Activated CD4-positive, CD25-positive, alpha-beta regulatory T cell treated with anti-CD3 and anti-CD28 coated beads, Interleukin-2, amount 50 U/mL, for 72 hours (primary cell): ENCODE measurements at regions not wholly inside any gene's neighbourhood (a gene's known extent, or its start where the extent isn't known, plus 50 kb on each side); places are given as distances from the start of the nearest gene placed in this dataset.

ENCODE experiments used
- DNase-seq: peaks from one replicate; pipeline ENCODE4 v3.0.0; 2021

DNA sequence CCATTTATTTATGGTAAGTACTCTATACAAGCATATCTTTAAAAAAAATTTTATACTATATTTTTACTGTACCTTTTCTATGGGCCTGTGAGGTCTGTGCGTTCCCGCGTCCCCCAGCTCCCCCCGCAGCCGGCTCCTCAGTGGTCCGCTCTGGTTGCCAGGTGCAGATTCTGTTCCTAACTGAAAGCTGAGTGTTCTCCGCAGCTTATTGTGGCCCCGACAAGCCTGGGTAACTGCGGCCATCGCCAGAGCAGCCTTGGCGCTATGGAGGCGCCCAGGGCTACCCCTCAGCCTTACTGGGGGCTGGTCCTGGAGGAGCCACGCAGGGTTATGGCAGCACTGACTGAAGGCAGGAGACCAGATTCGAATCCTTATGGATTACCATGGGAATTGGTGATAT lies 896.8 kb downstream of the PCDH17 start:
- no peak for DNase-seq

DNA sequence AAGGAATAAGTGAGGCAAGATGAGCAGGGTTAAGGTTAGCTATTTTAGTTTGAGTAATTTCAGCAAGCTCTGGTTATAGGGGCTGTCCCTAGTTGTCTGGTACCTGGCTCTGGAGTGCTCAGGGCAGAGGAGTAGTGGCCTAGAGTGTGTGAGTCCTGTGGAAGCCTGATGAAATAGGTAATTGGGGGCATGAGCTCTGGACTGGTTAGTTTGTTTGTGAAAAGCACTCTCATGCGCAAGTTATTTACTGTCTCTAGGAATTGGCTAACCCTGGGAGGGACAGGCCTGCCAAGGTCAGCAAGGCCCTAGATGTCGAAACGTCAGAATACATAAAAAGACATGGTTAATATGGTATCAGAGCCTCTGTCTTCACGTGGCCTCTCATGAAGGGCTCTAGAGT lies 900.1 kb downstream of the PCDH17 start:
- no peak for DNase-seq

DNA sequence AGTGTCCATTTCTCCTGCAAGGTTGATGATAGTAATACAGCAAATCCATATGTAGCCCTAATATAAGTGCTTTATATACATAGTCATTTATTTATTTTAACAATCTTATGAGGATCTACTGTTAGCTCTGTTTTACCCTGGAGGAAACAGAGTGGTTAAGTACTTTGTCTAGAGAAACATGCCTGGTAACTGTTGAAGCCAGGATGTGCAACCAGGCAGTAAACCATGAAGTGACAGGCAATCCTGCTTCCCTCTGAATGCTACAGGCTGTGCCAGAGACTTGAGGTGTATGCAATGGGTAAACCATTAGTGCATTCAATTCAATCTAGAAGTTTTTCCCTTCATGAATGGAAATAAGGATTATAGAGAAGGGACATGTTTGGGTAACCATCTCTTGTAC lies 911.0 kb downstream of the PCDH17 start:
- no peak for DNase-seq

DNA sequence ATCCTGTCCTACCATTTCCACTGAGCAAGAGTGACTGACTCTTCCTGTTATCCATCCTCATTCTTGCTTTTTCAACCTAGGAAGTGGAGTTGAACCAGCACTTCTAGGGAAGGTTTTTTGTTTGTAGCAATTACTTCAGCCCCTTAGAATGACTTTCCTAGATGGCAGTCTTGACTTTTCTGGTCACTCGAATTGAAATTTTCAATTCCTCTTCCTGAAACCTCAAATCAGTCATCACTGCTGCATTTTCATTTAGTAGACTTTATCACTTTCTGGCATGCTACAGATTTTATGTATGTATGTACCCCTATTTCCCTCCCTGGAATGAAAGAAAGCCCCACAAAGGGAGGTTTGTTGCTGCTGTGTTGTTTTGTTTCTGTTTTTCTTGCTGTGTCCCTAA lies 915.9 kb downstream of the PCDH17 start:
- no peak for DNase-seq

DNA sequence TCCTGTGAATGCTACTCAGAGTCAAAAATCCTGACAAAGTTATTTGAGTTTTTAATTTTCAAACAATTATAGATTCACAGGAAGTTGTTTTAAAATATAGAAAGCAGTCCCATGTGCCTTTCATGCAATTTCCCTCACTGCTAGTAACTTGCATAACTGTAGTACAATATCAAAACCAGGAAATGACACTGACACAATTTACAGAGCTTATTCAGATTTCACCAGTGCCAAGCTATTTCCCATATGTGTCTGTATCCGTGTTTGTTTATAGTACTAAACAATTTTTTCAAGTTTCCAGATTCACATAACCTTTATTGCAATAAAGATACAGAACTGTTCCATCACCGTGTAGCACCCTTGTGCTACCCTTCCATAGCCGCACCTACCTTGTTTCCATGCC lies 934.6 kb downstream of the PCDH17 start:
- DNase-seq: no peak

DNA sequence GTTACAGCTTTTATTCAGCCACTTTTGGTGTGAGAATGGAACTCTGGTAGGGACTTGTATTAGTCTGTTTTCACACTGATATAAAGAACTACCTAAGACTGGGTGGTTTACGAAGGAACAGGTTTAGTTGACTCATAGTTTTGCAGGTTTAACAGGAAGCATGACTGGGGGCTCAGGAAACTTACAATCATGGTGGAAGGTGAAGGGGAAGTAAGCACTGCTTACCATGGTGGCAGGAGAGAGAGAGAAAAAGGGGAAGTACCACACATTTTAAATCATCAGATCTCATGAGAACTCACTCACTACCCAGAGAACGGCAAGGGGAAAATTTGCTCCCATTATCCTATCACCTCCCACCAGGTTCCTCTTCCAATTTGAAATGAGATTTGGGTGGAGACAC lies 942.2 kb downstream of the PCDH17 start:
- no peak for DNase-seq

DNA sequence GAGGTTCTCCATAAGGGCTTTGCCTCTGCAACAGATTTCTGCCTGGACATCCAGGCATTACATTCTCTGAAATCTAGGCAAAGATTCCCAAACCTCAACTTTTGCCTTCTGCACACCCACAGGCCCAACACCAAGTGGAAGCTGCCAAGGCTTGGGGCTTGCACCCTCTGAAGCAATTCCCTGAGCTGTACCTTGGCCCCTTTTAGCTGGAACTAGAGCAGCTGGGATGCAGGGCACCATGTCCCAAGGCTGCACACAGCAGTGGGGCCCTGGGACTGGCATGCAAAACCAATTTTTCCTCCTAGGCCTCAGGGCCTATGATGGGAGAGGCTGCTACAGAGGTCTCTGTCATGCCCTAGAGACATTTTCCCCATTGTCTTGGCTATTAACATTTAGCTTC lies 943.2 kb downstream of the PCDH17 start:
- DNase-seq: no peak

DNA sequence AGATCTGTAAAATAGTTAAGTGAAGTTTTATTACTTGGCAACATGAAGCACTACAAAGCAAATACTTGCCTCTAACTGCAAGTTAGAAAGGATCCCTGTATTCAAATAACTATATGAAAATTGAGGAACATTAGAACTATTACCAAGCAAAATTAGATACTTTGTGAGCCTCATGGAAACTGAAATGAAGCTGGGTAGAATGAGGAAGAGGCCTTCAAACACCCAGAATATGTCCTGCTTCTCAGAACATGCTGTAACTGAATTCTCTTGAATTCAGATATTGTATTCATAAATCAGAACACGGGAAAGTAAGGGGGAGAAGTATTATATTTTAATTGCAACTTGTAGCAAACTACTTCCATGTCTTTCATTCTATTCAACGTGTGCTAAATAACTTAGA lies 947.9 kb downstream of the PCDH17 start:
- DNase-seq: no peak

DNA sequence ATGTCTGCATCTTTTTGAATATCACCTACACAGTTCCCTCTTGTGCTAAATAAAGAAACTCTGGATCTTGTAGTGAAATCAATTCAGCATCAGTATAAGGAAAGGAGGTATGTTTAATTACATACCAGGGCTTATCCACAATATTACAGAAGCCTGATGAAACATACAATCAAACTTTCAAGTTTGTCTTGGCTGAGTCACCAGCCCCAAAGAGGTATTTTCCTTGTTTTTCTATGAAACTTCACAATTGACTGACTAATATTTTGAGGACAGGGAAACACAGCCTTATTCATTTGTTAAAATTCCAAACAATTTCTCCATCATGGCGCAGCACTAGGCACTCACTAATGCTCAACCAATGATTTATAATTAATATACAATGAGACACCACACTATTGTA lies 952.4 kb downstream of the PCDH17 start:
- no peak for DNase-seq

DNA sequence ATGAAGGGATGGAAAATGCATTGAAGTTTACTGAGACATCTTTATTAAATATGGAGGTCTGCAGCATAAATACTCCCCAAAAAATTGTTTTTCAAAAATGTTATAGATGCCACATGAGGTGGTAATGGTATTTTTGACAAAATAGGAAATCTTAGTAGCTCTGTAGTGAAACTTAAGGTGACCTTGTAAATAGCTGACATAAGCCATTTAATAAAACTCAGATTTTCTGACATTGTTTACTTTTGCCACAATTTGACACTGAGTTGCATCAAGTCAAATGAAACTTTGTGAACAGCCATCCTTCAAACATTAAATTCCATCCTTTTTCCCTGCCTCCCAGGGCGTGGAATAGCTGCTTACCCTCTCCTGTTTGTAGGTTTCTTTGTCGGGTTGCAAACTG lies 953.1 kb downstream of the PCDH17 start:
- no peak for DNase-seq

DNA sequence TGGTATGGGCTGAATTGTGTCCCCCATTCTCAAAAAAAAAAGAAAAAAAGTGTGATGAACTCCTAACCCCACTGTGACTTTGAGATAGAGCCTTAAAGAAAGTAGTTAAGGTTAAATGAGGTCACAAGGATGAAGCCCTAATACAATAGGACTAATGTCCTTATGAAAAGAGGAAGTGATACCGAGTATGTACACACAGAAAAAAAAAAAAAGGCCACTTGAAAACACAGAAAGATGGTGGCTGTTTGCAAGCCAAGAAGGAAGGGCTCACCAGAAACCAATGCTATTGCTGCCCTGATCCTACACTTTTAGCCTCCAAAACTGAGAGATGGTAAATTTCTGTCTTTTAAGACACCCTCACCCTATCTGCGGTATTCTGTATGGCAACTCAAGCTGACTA lies 955.6 kb downstream of the PCDH17 start:
- no peak for DNase-seq

DNA sequence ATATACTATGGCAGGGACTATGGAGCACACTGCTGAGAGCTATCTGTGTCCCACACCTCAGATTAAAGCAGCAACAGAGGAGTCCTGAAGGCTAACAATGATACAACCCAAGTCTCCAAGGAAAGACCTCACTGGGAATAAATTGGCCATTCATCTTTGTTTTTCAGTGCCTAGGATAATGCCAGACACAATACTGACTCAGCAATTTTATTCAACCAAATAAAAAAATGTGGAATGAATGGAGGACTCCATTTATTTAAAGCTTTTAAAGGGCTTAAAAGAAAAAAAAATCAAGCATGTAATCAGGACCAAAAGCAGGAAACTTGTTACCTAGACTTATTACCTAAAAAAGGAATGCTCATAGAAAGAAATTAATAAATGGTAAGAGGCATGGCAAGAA lies 960.5 kb downstream of the PCDH17 start:
- DNase-seq: no peak

DNA sequence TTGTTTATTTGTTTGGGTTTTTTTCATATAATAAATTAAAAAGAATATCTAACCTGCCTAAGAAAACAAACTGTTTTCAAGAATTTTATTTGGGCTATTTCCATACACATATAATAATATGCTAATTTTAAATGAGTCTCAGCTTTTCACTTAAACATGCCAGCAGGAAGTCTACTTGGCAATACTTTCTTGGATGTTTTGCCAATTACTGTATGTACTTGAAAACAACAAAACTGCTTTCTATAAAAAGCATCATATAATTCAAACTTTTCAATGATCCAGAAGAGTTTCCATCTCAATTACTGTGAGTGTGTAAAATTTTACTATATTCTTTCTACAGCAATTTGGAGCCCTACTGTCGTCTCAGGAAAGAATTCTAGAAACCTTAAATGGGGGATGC lies 961.2 kb downstream of the PCDH17 start:
- no peak for DNase-seq

DNA sequence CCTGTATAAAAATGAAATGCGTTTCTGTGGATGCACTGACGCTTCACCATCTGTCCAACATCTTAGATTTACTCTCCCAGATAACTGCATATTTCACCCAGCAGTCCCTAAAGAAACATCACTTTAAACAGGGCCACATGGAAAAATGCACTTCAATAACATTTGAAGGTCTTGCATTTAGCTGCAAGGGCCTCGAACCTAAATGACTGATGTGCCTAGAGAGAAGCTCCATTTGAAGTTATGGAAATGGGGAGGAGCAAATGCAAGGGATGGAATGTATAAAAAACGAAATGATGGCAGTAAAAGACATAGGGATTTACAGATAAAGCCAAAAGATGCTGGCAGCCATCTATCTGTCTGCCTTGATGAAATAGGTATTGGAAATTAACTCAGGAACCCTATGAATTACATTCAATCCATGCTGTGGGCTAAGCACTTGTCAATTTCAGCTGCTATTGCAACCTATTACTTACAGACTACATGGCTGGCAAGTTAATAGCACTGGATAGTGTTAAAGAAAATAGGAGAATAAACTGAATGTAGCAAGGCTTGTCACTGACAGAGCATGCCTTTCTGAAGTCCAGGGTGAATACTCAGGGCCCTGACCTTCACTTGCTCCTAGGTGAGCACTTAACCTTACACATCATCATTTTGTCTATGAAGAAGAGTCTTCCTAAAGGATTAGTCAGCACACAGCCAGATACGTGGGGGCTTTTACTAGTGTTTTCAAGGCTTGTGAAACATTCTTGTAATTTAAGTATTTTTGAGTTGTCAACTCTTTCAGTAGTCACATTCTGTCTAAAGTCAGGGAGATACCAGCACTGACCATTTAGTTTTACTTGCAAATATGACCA lies 963.4 kb downstream of the PCDH17 start:
- no peak for DNase-seq

DNA sequence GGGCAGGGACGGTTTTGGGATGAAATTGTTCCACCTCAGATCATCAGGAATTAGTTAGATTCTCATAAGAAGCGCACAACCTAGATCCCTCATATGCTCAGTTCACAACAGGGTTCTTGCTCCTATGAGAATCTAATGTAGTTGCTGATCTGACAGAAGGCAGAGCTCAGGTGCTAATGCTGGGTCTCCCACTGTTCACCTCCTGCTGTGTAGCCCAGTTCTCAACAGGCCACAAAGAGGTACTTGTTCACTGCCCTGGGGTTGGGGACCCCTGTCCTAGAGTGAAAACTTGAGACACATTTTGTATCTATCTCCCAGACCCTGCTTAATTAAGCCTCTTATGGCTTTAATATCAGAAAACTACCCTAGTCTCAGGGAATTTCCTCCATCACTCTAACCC lies 966.0 kb downstream of the PCDH17 start:
- no peak for DNase-seq

DNA sequence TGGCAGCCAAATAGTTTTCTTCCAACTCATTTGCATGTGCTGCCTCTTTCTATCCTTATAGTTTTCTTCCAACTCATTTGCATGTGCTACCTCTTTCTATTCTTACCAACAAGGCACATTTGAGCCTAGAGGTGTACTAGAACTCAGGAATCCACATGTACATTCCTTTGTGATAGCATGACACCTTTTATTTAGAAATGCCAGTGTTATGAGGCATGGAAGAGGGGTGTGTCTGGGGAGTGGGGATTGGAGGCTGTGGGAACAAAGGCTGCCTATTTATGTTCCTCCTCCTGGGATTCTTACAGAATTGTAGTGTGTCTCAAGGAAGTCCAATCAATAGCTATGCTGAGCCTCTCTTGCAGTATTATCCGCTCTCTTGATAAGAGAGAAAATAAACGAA lies 966.7 kb downstream of the PCDH17 start:
- DNase-seq: no peak

DNA sequence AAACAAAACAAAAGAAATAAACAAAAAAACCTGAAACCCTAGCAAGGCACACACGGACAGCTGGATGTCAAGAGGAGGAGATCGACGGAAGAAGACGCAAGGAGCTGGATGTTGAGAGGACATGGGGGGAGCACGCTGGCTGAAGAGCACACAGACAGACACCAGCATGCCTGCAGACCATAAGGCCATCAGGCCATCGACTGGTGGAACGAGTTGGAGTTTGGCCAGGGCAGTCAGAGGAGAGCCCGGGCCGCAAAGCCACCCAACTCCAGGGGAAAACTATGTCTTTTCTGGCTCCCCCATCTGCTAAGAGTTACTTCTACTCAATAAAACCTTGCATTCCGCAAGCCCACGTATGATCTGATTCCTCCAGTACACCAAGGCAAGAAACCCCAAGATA lies 979.6 kb downstream of the PCDH17 start:
- no peak for DNase-seq

DNA sequence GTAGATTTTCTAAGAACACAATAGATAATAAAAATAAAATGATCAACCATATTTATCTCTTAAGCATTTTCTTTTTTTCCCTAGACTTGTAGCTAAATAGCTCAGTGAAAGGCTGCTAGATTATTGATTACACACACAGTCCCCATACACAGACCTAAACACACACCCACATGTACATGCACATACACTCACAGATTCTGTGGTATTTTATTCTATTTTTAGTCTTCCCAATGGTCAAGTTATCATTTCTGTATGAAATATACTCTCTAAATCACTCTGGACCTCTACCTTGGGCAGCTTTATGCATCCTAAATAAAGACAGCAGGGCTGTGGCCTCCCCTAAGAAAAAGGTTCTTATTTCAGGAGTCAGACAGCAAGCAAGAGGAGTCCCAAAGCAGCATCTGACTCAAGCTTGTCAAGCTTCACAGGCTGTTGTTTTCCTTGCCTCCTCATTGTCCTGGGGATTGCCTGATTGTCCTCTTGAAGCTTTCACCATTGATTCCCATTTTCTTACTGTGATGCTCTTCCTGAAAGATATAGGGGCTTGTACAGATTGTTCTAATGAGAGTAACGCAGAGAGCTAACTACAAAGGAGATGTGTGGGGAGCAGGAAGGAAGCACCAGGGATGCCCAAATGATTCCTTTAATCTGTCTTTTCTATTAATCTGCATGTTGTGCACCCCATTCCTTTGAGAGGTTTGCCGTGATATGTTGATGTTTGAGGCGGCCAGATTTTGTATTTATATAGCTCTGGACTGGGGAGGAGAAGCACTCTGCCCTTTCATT lies 986.5 kb downstream of the PCDH17 start:
- no peak for DNase-seq

DNA sequence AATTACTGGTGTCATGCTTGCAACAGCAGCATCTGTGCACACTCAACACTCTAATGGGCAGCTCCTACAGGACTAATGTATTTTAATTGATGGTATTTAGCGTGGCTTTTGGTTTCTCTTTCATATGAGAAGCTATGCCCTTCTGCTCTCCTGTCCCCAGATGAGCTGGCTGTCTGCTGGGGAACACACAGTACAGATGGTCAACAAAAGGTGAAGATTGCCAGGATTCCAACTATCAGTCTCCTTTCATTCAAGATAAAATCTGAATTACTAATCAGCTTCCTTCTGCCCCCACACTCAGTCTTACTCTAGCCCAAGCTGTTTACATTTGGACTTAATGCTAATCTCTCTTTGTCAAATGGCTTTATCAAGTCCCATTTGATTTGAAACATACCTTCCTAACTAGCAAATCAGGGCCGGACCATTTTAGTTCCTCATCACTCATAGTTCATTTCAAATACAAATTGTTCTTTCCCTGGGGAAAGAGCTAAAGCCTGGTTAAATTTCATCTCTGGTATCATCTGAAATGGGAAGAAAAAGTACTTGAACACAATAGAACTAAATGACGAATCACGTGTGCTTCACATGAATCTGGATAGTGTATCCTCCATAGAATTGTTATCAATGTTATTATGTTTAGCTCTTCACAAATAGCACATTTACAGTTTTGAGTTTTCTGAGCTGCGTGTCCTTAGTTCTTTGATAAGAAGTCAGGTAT lies 988.0 kb downstream of the PCDH17 start:
- DNase-seq: no peak

DNA sequence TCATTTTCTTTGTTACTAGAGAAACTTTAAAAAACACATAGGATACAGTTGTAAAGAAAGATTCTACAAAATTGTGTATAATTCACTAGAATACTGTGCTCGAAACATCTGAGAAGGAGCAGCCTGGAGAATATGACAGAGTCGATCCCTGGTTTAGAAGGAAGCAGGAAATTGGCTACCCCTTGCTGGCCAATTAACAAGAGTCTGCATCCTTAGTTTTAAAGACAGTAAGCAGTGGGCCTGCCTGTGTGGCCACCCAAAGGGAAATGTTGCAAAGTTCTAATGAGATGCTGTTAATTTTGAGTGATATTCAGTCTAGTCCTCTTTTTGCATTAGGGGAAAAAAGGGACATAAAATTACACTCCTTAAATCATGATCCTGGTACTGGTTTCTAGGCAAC lies 988.6 kb downstream of the PCDH17 start:
- no peak for DNase-seq

DNA sequence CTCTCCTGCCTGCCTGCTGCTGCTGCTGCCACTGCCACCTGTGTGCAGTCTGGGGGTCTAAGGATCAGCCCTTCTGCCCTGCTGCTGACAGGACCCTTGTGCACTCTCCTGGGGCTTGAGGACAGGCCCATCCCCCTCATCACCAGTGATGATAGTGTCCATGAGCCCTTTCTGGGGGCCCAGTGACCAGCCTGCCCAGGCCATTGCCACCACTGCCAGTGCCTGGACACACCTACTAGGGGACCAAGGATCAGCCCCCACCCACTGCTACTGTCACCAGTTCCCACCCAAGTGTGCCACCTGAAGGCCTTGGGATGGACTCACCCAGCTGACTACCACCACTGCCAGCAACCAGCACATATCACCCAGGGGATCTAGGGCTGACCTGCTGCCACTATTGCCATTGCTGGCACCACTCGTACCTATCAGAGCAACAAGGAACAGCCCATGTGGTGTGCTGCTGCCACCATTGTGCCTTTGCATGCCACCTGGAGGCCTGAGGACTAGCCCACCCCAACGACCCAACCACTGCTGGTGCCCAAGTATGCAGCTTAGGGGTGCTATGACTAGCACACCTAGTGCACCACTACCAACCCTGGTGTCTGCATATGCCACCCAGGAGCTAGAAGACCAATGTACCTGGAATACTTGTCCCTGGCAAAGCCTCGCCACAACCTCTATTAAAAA lies 994.3 kb downstream of the PCDH17 start:
- DNase-seq: no peak

DNA sequence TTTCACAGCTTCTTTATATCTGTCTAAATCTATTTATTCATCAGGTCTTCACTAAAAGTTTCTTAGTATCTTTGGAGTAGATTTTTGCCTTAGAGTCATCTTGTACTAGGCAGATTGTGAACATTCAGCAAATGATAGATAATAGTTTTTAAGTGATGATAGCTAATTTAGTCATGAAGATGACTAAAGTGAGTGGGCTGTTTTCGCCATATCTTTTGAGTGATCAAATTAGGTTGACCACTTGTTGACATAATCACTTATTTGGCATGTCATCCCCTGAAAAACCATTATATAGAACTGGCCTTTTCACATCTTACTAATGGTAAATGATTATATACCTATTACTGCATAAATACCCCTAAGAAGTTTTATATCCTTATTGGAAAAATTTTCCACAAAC lies 999.2 kb downstream of the PCDH17 start:
- no peak for DNase-seq

DNA sequence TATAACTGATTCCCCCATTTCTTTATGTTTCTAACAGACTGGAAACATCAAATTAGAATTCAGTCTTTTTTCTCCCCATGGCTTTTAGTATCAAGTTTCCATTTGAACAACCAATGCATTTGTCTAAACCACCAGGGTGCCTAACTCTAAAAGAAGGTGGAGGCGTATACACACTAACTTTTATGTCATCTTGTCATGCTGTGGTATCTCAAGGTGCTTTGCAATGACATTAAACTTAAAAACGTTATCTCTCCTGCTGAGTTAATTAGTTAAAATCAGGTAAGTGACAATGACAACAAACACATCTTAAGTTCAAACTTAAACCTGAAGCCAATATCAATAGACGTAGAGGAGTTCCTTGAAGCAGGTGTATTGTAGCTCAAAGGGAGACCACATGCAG lies 1001.7 kb downstream of the PCDH17 start:
- DNase-seq: no peak
